Common myeloid progenitor, CD34-positive (primary cell): ENCODE measurements at regions not wholly inside any gene's neighbourhood (a gene's known extent, or its start where the extent isn't known, plus 50 kb on each side); places are given as distances from the start of the nearest gene placed in this dataset.
"Not testable (repeated sequence)": the region's sequence is repeated elsewhere in the genome, so short reads cannot be mapped to it uniquely, and the experiment has no call there.

Experiments
- CTCF ChIA-PET: fragments of 350-600 bp; sonication (Branson Sonifier 250); formaldehyde crosslinking; loops from one replicate; lab custom pipeline; 2021; ENCODE audit warnings: antibody characterized with exemption; lab: Charles Lee
- POLR2A ChIA-PET: fragments of 350-600 bp; sonication (Branson Sonifier 250); formaldehyde crosslinking; loops from one replicate; lab custom pipeline; 2021; ENCODE audit warnings: antibody characterized with exemption; lab: Charles Lee
- DNase-seq, 3 donors: peaks; one replicate each; pipeline versions ENCODE4 v3.0.0 to v3.0.0-alpha.2; 2013
- H3K27ac ChIP-seq, 2 experiments: 1 replicate in 1 of 2; 2 replicates in 1 of 2; pipeline ENCODE4 v1.7.0; 2013; ENCODE audit warnings: inconsistent platforms in 2 of 2, low read length in 2 of 2, mild to moderate bottlenecking in 2 of 2, low read depth in 1 of 2, moderate library complexity in 1 of 2; ENCODE audit not compliant: severe bottlenecking in 2 of 2, insufficient read depth in 1 of 2, poor library complexity in 1 of 2
- H3K27me3 ChIP-seq, 5 experiments: replicated peaks in 2 of 5; 1 replicate in 3 of 5; 2 replicates in 2 of 5; pipeline versions ENCODE4 v1.6.1 to v1.7.0; 2013; ENCODE audit warnings: low read length in 4 of 5, mild to moderate bottlenecking in 2 of 5, moderate library complexity in 2 of 5, inconsistent platforms in 1 of 5; ENCODE audit not compliant: insufficient read depth in 5 of 5, control insufficient read depth in 4 of 5
- H3K36me3 ChIP-seq, 4 experiments: 1 replicate in 2 of 4; 2 replicates in 2 of 4; pipeline versions ENCODE4 v1.6.1 to v1.7.0; 2013; ENCODE audit warnings: low read length in 3 of 4, control low read depth in 1 of 4, mild to moderate bottlenecking in 1 of 4; ENCODE audit not compliant: control insufficient read depth in 4 of 4, insufficient read depth in 4 of 4
- H3K4me1 ChIP-seq, 4 experiments: 1 replicate in 3 of 4; 2 replicates in 1 of 4; pipeline versions ENCODE4 v1.6.1 to v1.7.1; 2013; ENCODE audit warnings: low read length in 3 of 4, mild to moderate bottlenecking in 3 of 4, control low read depth in 1 of 4, inconsistent platforms in 1 of 4, moderate library complexity in 1 of 4; ENCODE audit not compliant: control insufficient read depth in 4 of 4, insufficient read depth in 4 of 4; ENCODE audit errors: control extremely low read depth in 1 of 4
- H3K4me3 ChIP-seq, 7 experiments: 1 replicate in 4 of 7; 2 replicates in 3 of 7; pipeline versions ENCODE4 v1.5.1 to v1.7.0; 2013; ENCODE audit warnings: mild to moderate bottlenecking in 7 of 7, low read length in 6 of 7, moderate library complexity in 6 of 7, inconsistent platforms in 2 of 7, low read depth in 2 of 7, control low read depth in 1 of 7; ENCODE audit not compliant: insufficient read depth in 4 of 7, control insufficient read depth in 1 of 7; ENCODE audit errors: extremely low read depth in 1 of 7
- H3K9me3 ChIP-seq, 5 experiments: 1 replicate in 4 of 5; 2 replicates in 1 of 5; pipeline versions ENCODE4 v1.6.1 to v1.7.1; 2013; ENCODE audit warnings: low read length in 4 of 5, mild to moderate bottlenecking in 2 of 5, inconsistent platforms in 1 of 5, low read depth in 1 of 5, moderate library complexity in 1 of 5; ENCODE audit not compliant: control insufficient read depth in 4 of 5, insufficient read depth in 2 of 5; ENCODE audit errors: control extremely low read depth in 1 of 5
- WGBS: methylation state at CpG from one replicate; pipeline ENCODE4 v1.1.5; 2013; ENCODE audit not compliant: insufficient coverage; 5-methylcytosine and 5-hydroxymethylcytosine counted together

DNA sequence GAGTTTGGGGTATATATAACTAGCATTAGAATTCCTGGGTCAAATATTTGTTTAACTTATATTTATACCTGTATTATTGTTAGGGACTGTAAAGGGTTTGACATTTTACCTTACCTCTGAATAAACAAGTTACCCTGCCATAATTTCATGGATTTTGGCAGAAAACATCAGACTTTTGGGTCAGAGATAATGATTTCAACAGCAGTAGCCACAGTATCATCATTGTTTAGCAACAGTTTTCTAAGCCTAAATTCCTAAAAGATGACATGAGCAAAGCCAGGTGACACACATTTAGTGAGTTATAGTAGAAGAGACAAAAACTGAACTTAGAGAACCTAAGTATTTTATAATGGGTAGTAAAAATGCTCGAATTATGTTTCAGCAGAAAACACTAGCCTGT, 954.4 kb downstream of the TRHDE start:
- peaks cover 0 to 3% (median 0%) of the 10 kb centered on the region in 5 experiments for H3K9me3 ChIP-seq
- H3K4me3 ChIP-seq, result no peak overlapping the region
- no peaks in the 10 kb centered on the region for H3K36me3 ChIP-seq
- POLR2A ChIA-PET, result no interaction called here
- no CpG with 5 or more reads among the region's 1 CpG for WGBS
- H3K27ac ChIP-seq, result no peak overlapping the region
- DNase-seq, result no peak
- CTCF ChIA-PET, result no interaction called here
- H3K4me1 ChIP-seq, result no peaks in the 10 kb centered on the region
- H3K27me3 ChIP-seq, result no peaks in the 10 kb centered on the region

DNA sequence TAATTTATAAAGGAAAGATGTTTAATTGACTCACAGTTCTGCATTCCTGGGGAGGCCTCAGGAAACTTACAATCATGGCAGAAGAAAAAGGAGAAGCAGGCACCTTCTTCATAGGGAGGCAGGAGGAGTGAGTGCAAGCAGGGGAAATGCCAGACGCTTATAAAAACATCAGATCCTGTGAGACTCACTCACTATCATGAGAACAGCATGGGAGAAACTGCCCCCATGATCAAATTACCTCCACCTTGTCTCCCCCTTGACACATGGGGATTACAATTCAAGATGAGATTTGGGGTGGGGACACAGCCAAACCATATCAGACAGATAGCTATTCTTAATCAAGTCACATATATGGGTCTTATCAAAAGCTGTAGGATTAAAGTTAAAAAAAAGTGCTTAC, 956.7 kb downstream of the TRHDE start:
- H3K27me3 ChIP-seq, H3K4me1 ChIP-seq, POLR2A ChIA-PET, H3K36me3 ChIP-seq, DNase-seq, H3K4me3 ChIP-seq, H3K27ac ChIP-seq, H3K9me3 ChIP-seq, CTCF ChIA-PET: not testable (repeated sequence)
- no CpG with 5 or more reads among the region's 1 CpG for WGBS

DNA sequence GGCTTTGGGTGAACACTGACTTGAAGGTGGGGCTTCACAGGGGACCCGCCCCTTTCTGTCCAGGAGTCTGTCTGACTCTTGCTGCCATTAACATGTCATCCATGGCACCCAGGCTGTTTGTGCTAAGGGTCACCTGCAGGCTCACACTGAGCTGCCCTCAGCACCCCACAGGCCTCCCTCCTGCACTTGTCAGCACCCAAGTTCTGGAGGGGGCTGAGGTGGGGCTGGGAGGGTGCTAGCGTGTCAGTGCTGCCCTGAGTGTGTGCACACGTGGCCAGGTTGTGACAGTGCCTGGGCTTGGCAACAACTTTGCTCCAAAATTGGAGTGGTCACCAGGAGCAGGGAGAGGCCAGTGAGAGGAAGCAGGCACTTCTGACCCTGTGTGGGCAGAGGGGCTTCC, 963.2 kb downstream of the TRHDE start:
- WGBS, result 96% methylated on average over 3 of the region's 3 CpGs
- Histone ChIP-seq H3K4me3 (no peak overlapping the region), H3K36me3 (no peaks in the 10 kb centered on the region), H3K27ac (no peak overlapping the region), H3K9me3 (peaks cover 0 to 9% (median 3%) of the 10 kb centered on the region in 5 experiments), H3K4me1 (no peaks in the 10 kb centered on the region), H3K27me3 (no peaks in the 10 kb centered on the region)
- POLR2A ChIA-PET, result no interaction called here
- CTCF ChIA-PET, result no interaction called here
- no peak for DNase-seq

DNA sequence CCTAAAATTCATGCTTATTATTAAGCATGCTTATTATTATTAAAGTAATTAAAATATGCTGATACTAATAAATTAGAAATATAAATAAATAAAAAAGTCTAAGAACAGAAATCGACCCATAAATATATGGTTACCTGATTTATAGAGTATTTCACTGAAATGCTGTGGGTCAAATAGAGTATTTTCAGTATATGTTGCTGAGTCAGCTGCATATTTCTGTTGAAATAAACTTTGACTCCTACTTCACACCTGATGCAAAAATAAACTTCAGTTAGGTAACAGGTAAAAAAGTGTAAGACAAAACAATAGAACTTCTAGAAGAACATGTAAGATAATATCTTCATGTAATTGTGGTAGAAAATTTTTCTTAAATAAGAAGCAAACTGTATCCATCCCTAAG, 967.9 kb downstream of the TRHDE start:
- no peaks in the 10 kb centered on the region for H3K9me3 ChIP-seq
- no peaks in the 10 kb centered on the region for H3K36me3 ChIP-seq
- H3K4me3 ChIP-seq, result no peak overlapping the region
- H3K27me3 ChIP-seq, result no peaks in the 10 kb centered on the region
- ChIA-PET CTCF (no interaction called here), POLR2A (no interaction called here)
- no peak for DNase-seq
- no CpG with 5 or more reads among the region's 1 CpG for WGBS
- H3K4me1 ChIP-seq, result no peaks in the 10 kb centered on the region
- no peak overlapping the region for H3K27ac ChIP-seq

DNA sequence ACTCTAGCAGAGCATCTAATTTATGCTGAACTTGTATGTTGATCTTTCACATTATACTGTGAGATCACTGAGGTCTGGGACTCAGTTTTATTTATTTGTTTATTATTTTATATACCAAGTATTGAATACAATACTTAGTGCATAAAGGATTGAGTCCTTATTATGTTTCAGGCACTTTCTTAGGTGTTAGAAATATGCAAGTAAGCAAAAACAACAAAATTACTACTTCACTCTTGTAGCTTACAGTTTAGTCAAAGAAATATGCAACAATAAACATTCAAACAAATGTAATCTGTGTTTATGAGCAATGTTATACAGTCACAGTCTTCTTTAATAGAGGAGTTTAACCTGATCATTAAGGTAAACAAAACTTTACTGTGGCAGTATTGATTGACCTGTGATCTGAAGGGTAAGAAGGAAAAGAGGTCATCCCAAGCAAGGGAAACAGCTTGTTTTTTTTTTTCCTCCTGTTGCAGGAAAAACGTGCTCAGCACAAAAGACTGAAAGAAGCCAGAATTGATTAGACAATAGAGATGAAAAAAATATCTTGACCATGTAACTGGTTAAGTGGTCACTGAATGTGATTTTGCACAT, 990.7 kb downstream of the TRHDE start:
- WGBS, result no CpG with 5 or more reads among the region's 1 CpG
- peaks cover 0 to 9% (median 2%) of the 10 kb centered on the region in 5 experiments for H3K9me3 ChIP-seq
- ChIA-PET POLR2A (no interaction called here), CTCF (interaction anchor here (1.4 kb wide), 1 partner anchor 11 kb away, joined by 5 read pairs; no protein-coding TSS in a partner anchor)
- no peaks in the 10 kb centered on the region for H3K36me3 ChIP-seq
- H3K27me3 ChIP-seq, result no peaks in the 10 kb centered on the region
- no peaks in the 10 kb centered on the region for H3K4me1 ChIP-seq
- no peak overlapping the region for H3K27ac ChIP-seq
- no peak overlapping the region for H3K4me3 ChIP-seq
- no peak for DNase-seq

DNA sequence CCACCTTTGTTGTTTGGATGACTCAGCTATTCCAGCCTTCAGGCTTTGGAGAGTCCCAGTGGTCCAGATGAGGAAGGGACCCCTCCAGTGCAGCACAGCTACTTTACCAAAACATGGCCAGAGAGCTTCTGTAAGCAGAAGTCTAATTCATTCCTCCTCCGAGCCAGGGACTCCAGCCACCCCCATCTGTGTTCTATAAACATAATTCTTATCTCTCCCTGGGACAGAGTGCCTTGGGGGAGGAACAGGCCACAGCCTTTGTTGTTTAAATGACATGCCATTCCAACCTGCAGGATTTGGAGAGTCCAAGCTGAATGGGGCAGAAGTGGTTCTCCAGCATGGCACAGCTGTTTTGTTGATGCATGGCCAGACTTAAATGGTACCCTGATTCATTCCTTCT, 994.0 kb downstream of the TRHDE start:
- no peak for DNase-seq
- ChIA-PET CTCF (no interaction called here), POLR2A (no interaction called here)
- Histone ChIP-seq H3K9me3 (peaks cover 0 to 9% (median 2%) of the 10 kb centered on the region in 5 experiments), H3K36me3 (no peaks in the 10 kb centered on the region), H3K27me3 (no peaks in the 10 kb centered on the region), H3K4me1 (no peaks in the 10 kb centered on the region), H3K27ac (no peak overlapping the region), H3K4me3 (no peak overlapping the region)
- WGBS, result 100% methylated on average over 1 of the region's 1 CpG

DNA sequence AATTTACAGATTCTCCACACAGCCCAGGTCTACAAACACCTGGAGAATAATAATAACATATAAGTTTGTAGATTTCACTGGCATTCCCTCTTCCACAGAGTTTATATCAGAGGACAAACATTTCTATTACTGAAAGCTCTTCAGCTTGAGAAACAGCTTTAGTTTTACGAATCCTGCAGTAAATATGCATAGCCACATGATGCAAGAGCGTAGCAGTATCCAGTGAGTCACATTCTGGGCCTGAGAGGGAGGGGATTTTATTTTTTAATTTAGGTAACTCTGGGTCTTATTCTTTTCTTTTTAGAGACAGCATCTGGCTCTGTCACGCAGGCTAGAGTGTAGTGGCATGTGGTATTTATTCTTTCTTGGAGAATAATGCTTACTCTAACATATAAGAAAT, 1002.8 kb downstream of the TRHDE start:
- no peak overlapping the region for H3K4me3 ChIP-seq
- WGBS, result no CpG with 5 or more reads among the region's 3 CpGs
- peaks cover 0 to 4% (median 0%) of the 10 kb centered on the region in 5 experiments for H3K9me3 ChIP-seq
- DNase-seq, result no peak
- no peaks in the 10 kb centered on the region for H3K27me3 ChIP-seq
- POLR2A ChIA-PET, result no interaction called here
- CTCF ChIA-PET, result no interaction called here
- H3K4me1 ChIP-seq, result no peaks in the 10 kb centered on the region
- H3K36me3 ChIP-seq, result no peaks in the 10 kb centered on the region
- H3K27ac ChIP-seq, result no peak overlapping the region
